OCI-LY1 (cell line): ENCODE measurements at regions not wholly inside any gene's neighbourhood (a gene's known extent, or its start where the extent isn't known, plus 50 kb on each side); places are given as distances from the start of the nearest gene placed in this dataset.

Source experiments
- H2AFZ ChIP-seq: fragments of 200-600 bp; sonication (generic), shearing (Covaris generic); 2 replicates; pipeline ENCODE4 v1.6.0; 2014; ENCODE audit warnings: antibody characterized with exemption, mild to moderate bottlenecking, low read length
- H3F3A ChIP-seq: fragments of 200-600 bp; sonication (generic), shearing (Covaris generic); 2 replicates; pipeline ENCODE4 v1.6.0; 2014; ENCODE audit warnings: mild to moderate bottlenecking, antibody characterized with exemption, low read length, moderate library complexity; ENCODE audit not compliant: insufficient read depth
- H3K27ac ChIP-seq: fragments of 200-600 bp; sonication (generic); 2 replicates; pipeline ENCODE4 v1.5.1; 2014; ENCODE audit warnings: low read length, mixed run types, mild to moderate bottlenecking, low read depth; ENCODE audit not compliant: poor library complexity, severe bottlenecking
- H3K27me3 ChIP-seq: fragments of 200-600 bp; sonication (generic); 2 replicates; pipeline ENCODE4 v1.6.0; 2014; ENCODE audit warnings: antibody characterized with exemption, mild to moderate bottlenecking, low read length, moderate library complexity; ENCODE audit not compliant: insufficient read depth
- H3K36me3 ChIP-seq: fragments of 200-600 bp; sonication (generic); 2 replicates; pipeline ENCODE4 v1.6.1; 2014; ENCODE audit warnings: mild to moderate bottlenecking, antibody characterized with exemption, low read length, moderate library complexity, mixed read lengths; ENCODE audit not compliant: insufficient read depth
- H3K4me1 ChIP-seq: fragments of 200-600 bp; sonication (generic); 2 replicates; pipeline ENCODE4 v1.5.1; 2014; ENCODE audit warnings: mild to moderate bottlenecking, low read length, moderate library complexity; ENCODE audit not compliant: insufficient read depth, severe bottlenecking
- H3K4me2 ChIP-seq: fragments of 200-600 bp; sonication (generic), shearing (Covaris generic); 2 replicates; pipeline ENCODE4 v1.6.1; 2014; ENCODE audit warnings: low read length
- H3K4me3 ChIP-seq: fragments of 200-600 bp; sonication (generic); 2 replicates; pipeline ENCODE4 v1.5.1; 2014; ENCODE audit warnings: low read length, low read depth, mild to moderate bottlenecking, mixed read lengths; ENCODE audit not compliant: poor library complexity, severe bottlenecking
- H3K79me2 ChIP-seq: fragments of 200-600 bp; shearing (Covaris generic); 2 replicates; pipeline ENCODE4 v1.6.1; 2016; ENCODE audit warnings: mixed run types, low read length, mixed read lengths; ENCODE audit not compliant: insufficient read depth
- H3K9ac ChIP-seq: fragments of 200-600 bp; sonication (generic), shearing (Covaris generic); 2 replicates; pipeline ENCODE4 v1.6.1; 2014; ENCODE audit warnings: mild to moderate bottlenecking, low read length, mixed read lengths
- H3K9me2 ChIP-seq: fragments of 200-600 bp; sonication (generic), shearing (Covaris generic); 2 replicates; pipeline ENCODE4 v1.6.1; 2014; ENCODE audit warnings: low read depth, mild to moderate bottlenecking, low read length, mixed read lengths
- H3K9me3 ChIP-seq: fragments of 200-600 bp; shearing (Covaris generic); 2 replicates; pipeline ENCODE4 v1.6.1; 2014; ENCODE audit warnings: low read length, mixed read lengths
- H4K20me1 ChIP-seq: fragments of 200-600 bp; sonication (generic), shearing (Covaris generic); 2 replicates; pipeline ENCODE4 v1.6.0; 2016; ENCODE audit warnings: mild to moderate bottlenecking, low read length; ENCODE audit not compliant: insufficient read depth
- CTCF ChIP-seq: fragments of 200-600 bp; sonication (generic), shearing (Covaris generic); IDR thresholded peaks from 2 replicates; pipeline ENCODE4 v1.5.1; 2017; ENCODE audit warnings: mild to moderate bottlenecking, antibody characterized with exemption, low read length, moderate library complexity, mixed read lengths
- EZH2 ChIP-seq: fragments of 200-600 bp; sonication (generic), shearing (Covaris generic); IDR thresholded peaks from 2 replicates; pipeline ENCODE4 v1.8.0; 2017; ENCODE audit warnings: borderline replicate concordance, mixed run types, mild to moderate bottlenecking, antibody characterized with exemption, low read length, moderate library complexity, mixed read lengths

DNA sequence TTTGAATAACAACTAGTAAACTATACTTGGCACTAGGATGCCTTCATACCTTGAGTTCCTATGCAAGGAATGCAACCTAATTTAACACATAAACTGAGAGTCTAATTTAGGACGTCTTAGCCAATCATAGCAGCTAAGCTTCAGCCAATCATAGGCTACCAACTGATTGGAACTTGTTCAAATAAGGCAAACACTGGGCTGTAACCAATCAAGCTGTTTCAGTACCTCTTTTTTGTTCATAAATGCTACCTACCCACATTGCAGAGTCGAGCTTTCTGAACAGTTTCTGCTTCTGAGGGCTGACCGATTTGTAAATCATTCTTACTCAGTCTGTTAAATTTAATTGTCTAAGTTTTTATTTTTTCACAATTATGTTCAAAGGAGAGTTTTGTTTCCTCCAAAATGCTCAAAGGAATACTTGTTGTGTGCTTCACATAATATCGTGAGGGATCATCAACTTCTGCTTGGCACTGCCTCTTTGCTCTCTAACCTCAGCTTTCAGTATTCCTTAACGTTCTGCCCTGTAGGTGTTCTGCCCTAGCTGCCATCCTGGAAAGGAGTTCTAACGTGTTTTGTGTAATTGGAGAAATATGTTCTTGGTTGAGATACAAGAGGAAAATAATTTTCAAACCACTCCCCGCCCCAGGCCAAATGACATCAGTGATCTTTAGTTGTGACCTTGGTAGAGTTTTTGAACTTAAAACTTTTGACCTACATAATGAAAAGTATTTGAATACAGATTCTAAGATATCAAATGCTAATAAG, 380.4 kb upstream of the MIS18BP1 start:
- Histone ChIP-seq H3K9me3 (no peaks in the 10 kb centered on the region), H3K9ac (no peak overlapping the region), H3F3A (no peaks in the 10 kb centered on the region), H3K27ac (no peak overlapping the region), H3K9me2 (no peaks in the 10 kb centered on the region), H3K27me3 (no peaks in the 10 kb centered on the region), H4K20me1 (no peaks in the 10 kb centered on the region), H2AFZ (no peak overlapping the region), H3K4me1 (no peaks in the 10 kb centered on the region), H3K4me2 (no peak overlapping the region), H3K4me3 (no peak overlapping the region), H3K79me2 (no peaks in the 10 kb centered on the region), H3K36me3 (no peaks in the 10 kb centered on the region)
- TF ChIP-seq EZH2: no peak
- TF ChIP-seq CTCF: no peak

GRCh38 chr14:45621731-45622130, 368.7 kb upstream of the MIS18BP1 start:
- Histone ChIP-seq H3K27ac (no peak overlapping the region), H3K27me3 (no peaks in the 10 kb centered on the region), H3K9me2 (no peaks in the 10 kb centered on the region), H3K36me3 (no peaks in the 10 kb centered on the region), H3K4me3 (no peak overlapping the region), H3F3A (no peaks in the 10 kb centered on the region), H2AFZ (no peak overlapping the region), H4K20me1 (no peaks in the 10 kb centered on the region), H3K4me2 (no peak overlapping the region), H3K9ac (no peak overlapping the region), H3K9me3 (no peaks in the 10 kb centered on the region), H3K4me1 (no peaks in the 10 kb centered on the region), H3K79me2 (no peaks in the 10 kb centered on the region)
- TF ChIP-seq CTCF (no peak), EZH2 (no peak)

DNA sequence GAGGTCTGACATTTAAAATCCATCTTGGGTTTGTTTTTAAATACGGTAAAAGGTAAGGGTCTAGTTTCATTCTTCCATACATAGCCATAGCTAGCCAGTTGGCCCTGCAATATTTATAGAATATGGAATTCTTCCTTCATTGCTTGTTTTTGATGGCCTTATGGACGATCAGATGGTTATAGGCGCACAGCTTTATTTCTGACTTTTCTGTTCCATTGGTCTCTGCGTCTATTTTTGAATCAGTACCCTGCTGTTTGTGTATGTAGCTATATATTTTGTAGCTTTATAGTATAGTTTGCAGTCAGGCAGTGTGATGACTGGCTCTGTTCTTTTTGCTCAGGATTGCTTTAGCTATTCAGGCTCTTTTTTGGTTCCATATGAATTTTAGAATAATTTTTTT, 366.8 kb upstream of the MIS18BP1 start:
- Histone ChIP-seq H2AFZ (no peak overlapping the region), H3K27ac (no peak overlapping the region), H3K79me2 (no peaks in the 10 kb centered on the region), H3K36me3 (no peaks in the 10 kb centered on the region), H3K9me3 (no peaks in the 10 kb centered on the region), H3K27me3 (no peaks in the 10 kb centered on the region), H3K4me3 (no peak overlapping the region), H3K9me2 (no peaks in the 10 kb centered on the region), H3F3A (no peaks in the 10 kb centered on the region), H3K4me1 (no peaks in the 10 kb centered on the region), H3K4me2 (no peak overlapping the region), H4K20me1 (no peaks in the 10 kb centered on the region), H3K9ac (no peak overlapping the region)
- TF ChIP-seq EZH2 (no peak), CTCF (no peak)
